Lower leg skin (tissue), 4 donors: ENCODE measurements at regions not wholly inside any gene's neighbourhood (a gene's known extent, or its start where the extent isn't known, plus 50 kb on each side); places are given as distances from the start of the nearest gene placed in this dataset.

ENCODE experiments used
- DNase-seq, 2 donors: peaks; one replicate each; pipeline ENCODE4 v3.0.0-alpha.2; 2019; ENCODE audit warnings: low spot score in 2 of 2
- H3K4me3 ChIP-seq: fragments of 200-600 bp; sonication (generic); 2 replicates; pipeline ENCODE4 v1.5.1; 2017; ENCODE audit warnings: mild to moderate bottlenecking, low read depth; ENCODE audit not compliant: poor library complexity, severe bottlenecking
- CTCF ChIP-seq, 3 donors: fragments of 450-650 bp; IDR thresholded peaks; one replicate each; pipeline ENCODE4 v1.5.1; 2016; ENCODE audit warnings: antibody characterized with exemption in 3 of 3, mild to moderate bottlenecking in 3 of 3, moderate library complexity in 2 of 3
- POLR2A ChIP-seq, 2 donors: fragments of 450-650 bp; IDR thresholded peaks; one replicate each; pipeline ENCODE4 v1.6.1; 2016 to 2017; ENCODE audit warnings: antibody characterized with exemption in 2 of 2, mild to moderate bottlenecking in 1 of 2, moderate library complexity in 1 of 2
- WGBS, 2 donors: methylation state at CpG; one replicate each; pipeline ENCODE4 v1.1.5; 2018; 5-methylcytosine and 5-hydroxymethylcytosine counted together
- intact Hi-C: fragments of 100-400 bp; cut with DNase I; formaldehyde crosslinking; loops from one replicate; pipeline ENCODE4 v1.15.0; 2023; ENCODE audit warnings: low total_unique reads

- 41 to 53% methylated on average over 5 of the region's 5 CpGs for WGBS, 2 donors
These were observed 57.2 kb downstream of the SOX1 start for GRCh38 chr13:112124141-112124540.

GRCh38 chr13:112127564-112128330, 60.8 kb downstream of the SOX1 start:
- 70 to 76% methylated on average over 15 of the region's 15 CpGs for WGBS, 2 donors
- intact Hi-C loops: no loop called here
- DNase-seq: peak in 1 of 2 donors; percentile 45
- no peak for TF ChIP-seq POLR2A (IDR thresholded peaks at IDR 0.05)
- TF ChIP-seq CTCF (IDR thresholded peaks at IDR 0.05): no peak
- no peak overlapping the region for H3K4me3 ChIP-seq

More at GRCh38 chr13:112124141-112124540, 57.2 kb downstream of the SOX1 start:
- intact Hi-C loops: no loop called here
- no peak for DNase-seq
- H3K4me3 ChIP-seq: no peak overlapping the region
- no peak for TF ChIP-seq CTCF (IDR thresholded peaks at IDR 0.05)
- TF ChIP-seq POLR2A (IDR thresholded peaks at IDR 0.05): no peak

- H3K4me3 ChIP-seq: no peak overlapping the region
- DNase-seq: no peak
- intact Hi-C loops: no loop called here
- 79 to 83% methylated on average over 6 to 8 of the region's 8 CpGs for WGBS, 2 donors
- TF ChIP-seq POLR2A (IDR thresholded peaks at IDR 0.05) (no peak), CTCF (IDR thresholded peaks at IDR 0.05) (no peak)
These were observed 61.3 kb downstream of the SOX1 start for GRCh38 chr13:112128331-112128610.

- TF ChIP-seq CTCF (IDR thresholded peaks at IDR 0.05) (no peak), POLR2A (IDR thresholded peaks at IDR 0.05) (no peak)
- intact Hi-C loops: no loop called here
- no peak for DNase-seq
- no peak overlapping the region for H3K4me3 ChIP-seq
- 85 to 91% methylated on average over 7 of the region's 7 CpGs for WGBS, 2 donors
These were observed 63.5 kb downstream of the SOX1 start for GRCh38 chr13:112130418-112130817.

- no peak overlapping the region for H3K4me3 ChIP-seq
- no peak for TF ChIP-seq CTCF (IDR thresholded peaks at IDR 0.05)
- 65 to 70% methylated on average over 24 to 25 of the region's 25 CpGs for WGBS, 2 donors
- intact Hi-C loops: no loop called here
- peak in 1 of 2 donors; percentile 67 for DNase-seq
These were observed 64.2 kb downstream of the SOX1 start for GRCh38 chr13:112131081-112131712.
